A673 (cell line): ENCODE measurements at regions not wholly inside any gene's neighbourhood (a gene's known extent, or its start where the extent isn't known, plus 50 kb on each side); places are given as distances from the start of the nearest gene placed in this dataset.

Source experiments
- BruUV-seq: library from RNA; stranded (reverse); fragments of 400-500 nt; replicated peaks from 2 replicates; lab custom pipeline; 2021; lab: Mats Ljungman, UMichigan
- CTCF ChIA-PET: fragments of 300-600 bp; sonication (Branson Sonifier 250); formaldehyde crosslinking; loops from one replicate; lab custom pipeline; 2022; ENCODE audit warnings: antibody characterized with exemption; lab: Charles Lee
- POLR2A ChIA-PET: fragments of 300-600 bp; sonication (Branson Sonifier 250); formaldehyde crosslinking; loops from one replicate; lab custom pipeline; 2022; ENCODE audit warnings: antibody characterized with exemption; ENCODE audit not compliant: low non-redundant PET; lab: Charles Lee
- DNase-seq: peaks from one replicate; pipeline ENCODE4 v3.0.0-alpha.2; 2015; ENCODE audit warnings: low spot score
- H3K27ac ChIP-seq: fragments of 200-600 bp; sonication (generic); 2 replicates; pipeline ENCODE4 v1.5.1; 2016; ENCODE audit warnings: mixed run types, low read depth, mild to moderate bottlenecking, mixed read lengths, antibody characterized with exemption, low read length; ENCODE audit not compliant: poor library complexity, severe bottlenecking
- H3K27me3 ChIP-seq: fragments of 200-600 bp; sonication (generic); replicated peaks from 2 replicates; pipeline ENCODE4 v1.6.1; 2017; ENCODE audit warnings: mixed run types, low read depth, mild to moderate bottlenecking, mixed read lengths, antibody characterized with exemption, low read length; ENCODE audit not compliant: insufficient read depth, poor library complexity
- H3K36me3 ChIP-seq: fragments of 200-600 bp; sonication (generic); 2 replicates; pipeline ENCODE4 v1.6.1; 2016; ENCODE audit warnings: mixed run types, mild to moderate bottlenecking, mixed read lengths, antibody characterized with exemption, low read length; ENCODE audit not compliant: insufficient read depth, poor library complexity, severe bottlenecking
- H3K4me1 ChIP-seq: fragments of 200-600 bp; sonication (generic); 2 replicates; pipeline ENCODE4 v1.6.1; 2017; ENCODE audit warnings: mixed run types, mild to moderate bottlenecking, mixed read lengths, antibody characterized with exemption, low read length; ENCODE audit not compliant: insufficient read depth, poor library complexity, severe bottlenecking
- H3K4me3 ChIP-seq: fragments of 200-600 bp; sonication (generic); 2 replicates; pipeline ENCODE4 v1.5.1; 2016; ENCODE audit warnings: low read depth, mixed run types, mild to moderate bottlenecking, mixed read lengths, low read length; ENCODE audit not compliant: poor library complexity, severe bottlenecking
- H3K9me3 ChIP-seq: fragments of 200-600 bp; sonication (generic); 2 replicates; pipeline ENCODE4 v1.6.1; 2016; ENCODE audit warnings: mixed run types, low read depth, mild to moderate bottlenecking, mixed read lengths, antibody characterized with exemption, low read length; ENCODE audit not compliant: poor library complexity, severe bottlenecking
- EZH2 ChIP-seq: fragments of 200-600 bp; sonication (generic); IDR thresholded peaks from 2 replicates; pipeline ENCODE4 v1.6.1; 2017; ENCODE audit warnings: borderline replicate concordance, low read depth, mild to moderate bottlenecking, mixed read lengths, antibody characterized with exemption, low read length; ENCODE audit not compliant: poor library complexity, severe bottlenecking
- intact Hi-C: fragments of 100-400 bp; cut with micrococcal nuclease; formaldehyde crosslinking; loops from one replicate; pipeline ENCODE4 v1.10.0; 2022; ENCODE audit not compliant: unreplicated experiment
- TF ChIP-seq, protein P1 (sequence below): fragments of 300-800, 200-600 bp; sonication (generic); conservative IDR thresholded peaks from 2 replicates; pipeline ENCODE4 v1.5.1; 2017; ENCODE audit warnings: low read depth, mild to moderate bottlenecking, antibody characterized with exemption, low read length, moderate library complexity, mixed read lengths

DNA sequence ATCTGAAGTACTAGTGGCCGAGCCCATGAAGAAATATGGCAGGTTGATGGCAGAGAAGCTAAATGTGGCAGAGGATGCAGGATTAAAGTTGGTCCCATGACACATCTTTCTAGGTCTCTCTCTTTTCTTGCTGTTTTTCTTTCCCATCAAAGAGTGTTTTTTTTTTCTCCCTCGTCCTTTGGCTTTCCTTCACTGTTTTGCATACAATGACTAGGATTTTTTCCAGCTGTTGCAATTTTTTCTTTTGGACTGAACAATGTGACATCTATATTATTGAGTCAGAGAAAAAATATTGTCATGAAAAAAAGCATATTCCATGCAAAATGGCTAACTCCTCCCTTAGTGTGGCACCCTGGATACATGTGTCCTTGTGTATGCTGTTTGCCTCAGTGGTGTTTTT lies 939.5 kb upstream of the FANCL start:
- H3K4me1 ChIP-seq = no peaks in the 10 kb centered on the region
- TF ChIP-seq, protein P1, sequence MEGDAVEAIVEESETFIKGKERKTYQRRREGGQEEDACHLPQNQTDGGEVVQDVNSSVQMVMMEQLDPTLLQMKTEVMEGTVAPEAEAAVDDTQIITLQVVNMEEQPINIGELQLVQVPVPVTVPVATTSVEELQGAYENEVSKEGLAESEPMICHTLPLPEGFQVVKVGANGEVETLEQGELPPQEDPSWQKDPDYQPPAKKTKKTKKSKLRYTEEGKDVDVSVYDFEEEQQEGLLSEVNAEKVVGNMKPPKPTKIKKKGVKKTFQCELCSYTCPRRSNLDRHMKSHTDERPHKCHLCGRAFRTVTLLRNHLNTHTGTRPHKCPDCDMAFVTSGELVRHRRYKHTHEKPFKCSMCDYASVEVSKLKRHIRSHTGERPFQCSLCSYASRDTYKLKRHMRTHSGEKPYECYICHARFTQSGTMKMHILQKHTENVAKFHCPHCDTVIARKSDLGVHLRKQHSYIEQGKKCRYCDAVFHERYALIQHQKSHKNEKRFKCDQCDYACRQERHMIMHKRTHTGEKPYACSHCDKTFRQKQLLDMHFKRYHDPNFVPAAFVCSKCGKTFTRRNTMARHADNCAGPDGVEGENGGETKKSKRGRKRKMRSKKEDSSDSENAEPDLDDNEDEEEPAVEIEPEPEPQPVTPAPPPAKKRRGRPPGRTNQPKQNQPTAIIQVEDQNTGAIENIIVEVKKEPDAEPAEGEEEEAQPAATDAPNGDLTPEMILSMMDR = no peak
- TF ChIP-seq EZH2 = no peak
- no peaks in the 10 kb centered on the region for H3K9me3 ChIP-seq
- no peak overlapping the region for H3K27ac ChIP-seq
- ChIA-PET CTCF (no interaction called here), POLR2A (no interaction called here)
- no peak overlapping the region for H3K4me3 ChIP-seq
- BruUV-seq = no TSS peak
- intact Hi-C loops = loop anchor here (5.0 to 10.0 kb wide), 4 partner anchors 153 to 1416 kb away; no protein-coding TSS in a partner anchor
- H3K27me3 ChIP-seq = no peaks in the 10 kb centered on the region
- no peaks in the 10 kb centered on the region for H3K36me3 ChIP-seq
- DNase-seq = no peak

DNA sequence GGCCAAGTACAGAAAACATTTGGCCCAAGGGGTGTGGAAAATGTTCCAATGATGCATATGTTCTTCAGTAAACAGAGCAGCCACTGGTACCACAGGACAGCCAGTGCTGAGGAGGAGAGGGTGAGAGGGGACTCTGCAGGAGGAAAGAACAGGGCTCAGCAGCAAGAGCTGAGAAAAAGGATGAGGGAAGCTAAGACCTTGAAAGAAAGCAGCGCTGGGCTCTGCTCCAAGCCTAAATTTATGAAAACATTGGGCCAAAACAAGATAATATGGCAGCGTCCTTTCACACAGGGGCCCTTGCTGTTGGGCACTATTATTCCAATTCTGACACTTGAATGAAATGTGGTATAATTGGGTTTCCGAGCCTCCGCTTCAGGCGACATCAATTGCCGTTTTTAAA lies 939.0 kb upstream of the FANCL start:
- BruUV-seq = no TSS peak
- TF ChIP-seq EZH2 = no peak
- TF ChIP-seq, protein P1 = no peak
- Histone ChIP-seq H3K27ac (no peak overlapping the region), H3K9me3 (no peaks in the 10 kb centered on the region), H3K36me3 (no peaks in the 10 kb centered on the region), H3K4me3 (no peak overlapping the region), H3K4me1 (no peaks in the 10 kb centered on the region), H3K27me3 (no peaks in the 10 kb centered on the region)
- DNase-seq = no peak
- CTCF ChIA-PET = no interaction called here
- intact Hi-C loops = loop anchor here (5.0 to 10.0 kb wide), 4 partner anchors 153 to 1415 kb away; no protein-coding TSS in a partner anchor
- POLR2A ChIA-PET = no interaction called here

DNA sequence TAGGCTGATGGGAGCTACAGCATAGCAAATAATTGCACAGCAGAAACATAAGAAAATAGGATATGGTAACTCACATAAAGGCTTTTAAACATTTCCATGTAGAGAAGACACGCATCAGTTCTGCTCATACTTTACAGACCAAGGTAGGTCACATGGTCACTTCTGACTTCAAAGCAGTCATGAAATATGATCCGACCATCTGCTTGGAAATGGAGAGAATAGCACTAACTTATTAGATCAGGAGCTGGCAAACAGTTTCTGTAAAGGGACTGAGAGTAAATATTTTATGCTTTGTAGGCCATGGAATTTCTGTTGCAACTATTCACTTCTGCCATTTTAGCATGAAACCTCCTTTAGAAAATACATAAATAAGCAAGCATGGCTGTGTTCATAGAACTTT lies 936.6 kb upstream of the FANCL start:
- CTCF ChIA-PET = no interaction called here

More for the DNA sequence above, 936.6 kb upstream of the FANCL start:
- POLR2A ChIA-PET = no interaction called here
- TF ChIP-seq, protein P1 = no peak
- no peak for TF ChIP-seq EZH2
- no peak for DNase-seq
- Histone ChIP-seq H3K27ac (no peak overlapping the region), H3K4me3 (no peak overlapping the region), H3K36me3 (no peaks in the 10 kb centered on the region), H3K9me3 (no peaks in the 10 kb centered on the region), H3K27me3 (no peaks in the 10 kb centered on the region), H3K4me1 (no peaks in the 10 kb centered on the region)
- intact Hi-C loops = no loop called here
- no TSS peak for BruUV-seq
